22Rv1 (cell line): ENCODE measurements at regions not wholly inside any gene's neighbourhood (a gene's known extent, or its start where the extent isn't known, plus 50 kb on each side); places are given as distances from the start of the nearest gene placed in this dataset.

Experiments used
- H3K27ac ChIP-seq: fragments of 450-650 bp; 2 replicates; pipeline ENCODE4 v1.5.1; 2017
- ZFX ChIP-seq: fragments of 450-650 bp; IDR thresholded peaks from 2 replicates; pipeline ENCODE4 v1.6.1; 2017; ENCODE audit warnings: antibody characterized with exemption, borderline replicate concordance
- TF ChIP-seq, protein P1 (sequence below): fragments of 450-650 bp; IDR thresholded peaks from 2 replicates; pipeline ENCODE4 v1.5.1; 2017; ENCODE audit warnings: mild to moderate bottlenecking

DNA sequence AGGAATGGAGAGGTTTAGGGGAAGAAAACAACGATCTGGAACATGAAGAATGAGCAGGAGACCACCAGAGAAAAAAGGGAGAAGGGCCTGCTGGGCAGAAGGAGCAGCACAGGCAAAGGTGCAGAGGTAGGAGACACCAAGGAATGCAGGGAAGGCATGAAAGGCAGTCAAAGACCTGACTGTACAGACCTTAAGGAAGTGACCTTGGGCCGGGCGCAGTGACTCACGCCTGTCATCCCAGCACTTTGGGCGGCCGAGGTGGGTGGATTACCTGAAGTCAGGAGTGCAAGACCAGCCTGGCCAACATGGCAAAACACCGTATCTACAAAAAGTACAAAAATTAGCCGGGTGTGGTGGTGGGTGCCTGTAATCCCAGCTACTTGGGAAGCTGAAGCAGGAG lies 157.7 kb upstream of the ATP10A start:
- TF ChIP-seq ZFX: no peak
- TF ChIP-seq, protein P1, sequence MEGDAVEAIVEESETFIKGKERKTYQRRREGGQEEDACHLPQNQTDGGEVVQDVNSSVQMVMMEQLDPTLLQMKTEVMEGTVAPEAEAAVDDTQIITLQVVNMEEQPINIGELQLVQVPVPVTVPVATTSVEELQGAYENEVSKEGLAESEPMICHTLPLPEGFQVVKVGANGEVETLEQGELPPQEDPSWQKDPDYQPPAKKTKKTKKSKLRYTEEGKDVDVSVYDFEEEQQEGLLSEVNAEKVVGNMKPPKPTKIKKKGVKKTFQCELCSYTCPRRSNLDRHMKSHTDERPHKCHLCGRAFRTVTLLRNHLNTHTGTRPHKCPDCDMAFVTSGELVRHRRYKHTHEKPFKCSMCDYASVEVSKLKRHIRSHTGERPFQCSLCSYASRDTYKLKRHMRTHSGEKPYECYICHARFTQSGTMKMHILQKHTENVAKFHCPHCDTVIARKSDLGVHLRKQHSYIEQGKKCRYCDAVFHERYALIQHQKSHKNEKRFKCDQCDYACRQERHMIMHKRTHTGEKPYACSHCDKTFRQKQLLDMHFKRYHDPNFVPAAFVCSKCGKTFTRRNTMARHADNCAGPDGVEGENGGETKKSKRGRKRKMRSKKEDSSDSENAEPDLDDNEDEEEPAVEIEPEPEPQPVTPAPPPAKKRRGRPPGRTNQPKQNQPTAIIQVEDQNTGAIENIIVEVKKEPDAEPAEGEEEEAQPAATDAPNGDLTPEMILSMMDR: no peak
- no peak overlapping the region for H3K27ac ChIP-seq

DNA sequence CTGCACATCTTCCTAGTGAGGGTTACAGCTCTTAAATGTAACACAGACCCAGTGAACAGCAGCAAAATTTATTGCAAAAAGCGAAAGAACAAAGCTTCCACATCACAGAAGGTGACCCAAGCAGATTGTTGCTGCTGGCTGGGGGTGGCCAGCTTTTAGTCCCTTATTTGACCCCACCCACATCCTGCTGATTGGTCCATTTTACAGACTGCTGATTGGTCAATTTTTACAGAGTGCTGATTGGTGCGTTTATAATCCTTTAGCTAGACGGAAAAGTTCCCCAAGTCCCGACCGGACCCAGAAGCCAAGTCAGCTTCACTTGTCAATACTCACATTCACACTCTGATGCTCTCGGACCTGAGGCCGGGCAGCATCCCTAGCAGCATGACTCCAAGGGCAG lies 154.5 kb upstream of the ATP10A start:
- TF ChIP-seq, protein P1: no peak
- TF ChIP-seq ZFX: no peak
- no peak overlapping the region for H3K27ac ChIP-seq

DNA sequence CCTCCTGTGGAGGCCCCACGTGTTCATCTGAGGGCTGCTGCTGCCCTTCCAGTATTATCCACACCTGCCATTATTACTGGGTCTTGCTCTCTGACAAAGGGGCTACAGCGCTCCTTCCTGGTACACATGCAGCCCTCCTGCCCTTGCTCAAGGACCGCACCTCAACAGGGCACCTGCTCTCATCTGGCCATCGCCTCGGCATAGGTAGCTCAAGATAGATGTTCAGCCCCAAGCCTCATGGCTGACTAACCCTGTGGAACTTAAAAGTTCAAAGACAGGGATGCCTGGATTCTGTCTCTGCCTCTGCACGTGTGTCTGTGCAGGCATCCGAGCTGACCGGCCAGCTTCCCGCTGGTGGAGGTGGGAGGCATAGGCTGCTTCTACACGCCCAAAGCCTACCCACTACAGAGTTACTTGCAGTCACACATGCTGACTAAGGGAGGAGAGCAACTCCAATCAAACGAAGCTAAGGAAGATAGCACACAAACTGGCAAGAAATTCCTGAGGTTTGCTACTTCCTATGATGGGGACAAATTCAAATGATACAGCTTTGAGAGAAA lies 152.5 kb upstream of the ATP10A start:
- no peak overlapping the region for H3K27ac ChIP-seq
- no peak for TF ChIP-seq ZFX
- TF ChIP-seq, protein P1: no peak

DNA sequence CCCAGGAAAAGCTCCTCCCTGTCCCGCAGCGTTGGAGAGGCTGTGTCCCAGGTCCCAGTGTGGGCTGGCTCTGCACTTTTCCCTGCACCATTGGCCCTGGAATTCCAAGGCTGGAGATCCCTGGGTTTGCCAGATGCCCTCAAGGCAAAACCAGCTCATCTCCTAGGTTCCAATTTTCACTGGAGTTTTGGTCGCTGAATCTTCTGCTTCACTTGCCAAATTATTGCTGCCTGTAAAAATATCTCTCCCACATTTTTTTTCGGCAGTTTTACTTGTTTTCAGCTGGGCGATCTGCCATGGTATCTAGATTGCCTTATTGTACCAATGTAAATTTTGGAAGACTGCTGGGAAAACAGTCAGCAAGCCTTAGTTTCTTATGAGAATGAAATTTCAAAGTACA lies 150.9 kb upstream of the ATP10A start:
- H3K27ac ChIP-seq: no peak overlapping the region
- no peak for TF ChIP-seq ZFX
- TF ChIP-seq, protein P1: no peak

DNA sequence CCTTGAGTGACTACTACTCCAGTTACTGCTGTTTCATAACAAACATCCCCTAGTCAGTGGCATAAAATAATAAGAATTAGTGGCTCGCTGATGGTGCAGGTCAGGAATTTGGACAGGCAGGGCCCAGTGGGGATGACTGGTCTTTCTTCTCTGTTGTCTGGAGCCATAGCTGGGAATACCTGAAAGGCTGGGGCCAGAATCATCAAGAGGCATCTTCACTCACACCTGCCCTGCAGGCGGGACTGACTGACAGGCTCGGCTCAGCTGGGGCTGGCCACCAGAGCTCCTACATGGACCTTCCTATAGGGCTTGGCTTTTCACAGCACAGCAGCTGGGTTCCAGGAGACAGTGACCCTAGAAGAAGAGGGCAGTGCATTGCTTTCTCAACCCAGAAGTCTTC lies 148.8 kb upstream of the ATP10A start:
- no peak overlapping the region for H3K27ac ChIP-seq
- TF ChIP-seq, protein P1: no peak
- no peak for TF ChIP-seq ZFX

DNA sequence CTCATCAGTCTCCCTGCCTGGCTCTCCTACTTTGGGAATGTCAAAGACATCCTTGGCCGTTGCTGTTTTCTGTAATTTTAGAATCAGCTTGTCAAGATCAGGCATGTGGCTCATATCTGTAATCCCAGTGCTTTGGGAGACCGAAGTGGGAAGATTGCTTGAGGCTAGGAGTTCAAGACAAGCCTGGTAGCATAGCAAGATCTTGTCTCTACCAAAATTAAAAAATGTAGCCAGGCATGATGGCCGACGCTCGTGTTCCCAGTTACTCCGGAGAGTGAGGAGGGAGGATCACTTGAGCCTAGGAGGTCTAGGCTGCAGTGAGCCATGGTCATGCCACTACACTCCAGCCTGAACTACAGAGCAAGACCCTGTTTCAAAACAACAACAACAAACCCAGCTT lies 144.0 kb upstream of the ATP10A start:
- no peak for TF ChIP-seq ZFX
- TF ChIP-seq, protein P1: no peak
- H3K27ac ChIP-seq: no peak overlapping the region

DNA sequence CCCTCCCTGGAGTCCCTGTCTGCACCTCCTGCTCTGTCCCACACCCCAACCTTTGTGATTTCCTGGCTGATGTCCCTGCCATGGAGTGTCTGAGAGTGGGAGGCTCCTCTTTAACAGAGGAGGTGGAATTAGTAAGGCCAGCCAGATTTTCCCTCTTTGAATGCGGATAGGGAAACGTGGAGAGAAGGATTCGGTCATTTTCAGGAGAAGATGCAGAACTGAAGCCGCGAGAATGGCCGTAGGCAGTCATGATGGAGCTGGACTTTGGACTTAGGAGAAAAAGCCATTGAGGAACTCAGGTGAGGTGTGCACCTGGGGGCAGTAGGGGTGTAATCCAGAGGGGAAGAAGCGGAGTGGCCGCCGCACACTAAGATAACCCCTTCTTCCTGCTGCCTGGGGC lies 138.1 kb upstream of the ATP10A start:
- no peak for TF ChIP-seq ZFX
- TF ChIP-seq, protein P1: no peak
- no peak overlapping the region for H3K27ac ChIP-seq
